ENCODE measurements at regions not wholly inside any gene's neighbourhood (a gene's known extent, or its start where the extent isn't known, plus 50 kb on each side); places are given as distances from the start of the nearest gene placed in this dataset.

DNA sequence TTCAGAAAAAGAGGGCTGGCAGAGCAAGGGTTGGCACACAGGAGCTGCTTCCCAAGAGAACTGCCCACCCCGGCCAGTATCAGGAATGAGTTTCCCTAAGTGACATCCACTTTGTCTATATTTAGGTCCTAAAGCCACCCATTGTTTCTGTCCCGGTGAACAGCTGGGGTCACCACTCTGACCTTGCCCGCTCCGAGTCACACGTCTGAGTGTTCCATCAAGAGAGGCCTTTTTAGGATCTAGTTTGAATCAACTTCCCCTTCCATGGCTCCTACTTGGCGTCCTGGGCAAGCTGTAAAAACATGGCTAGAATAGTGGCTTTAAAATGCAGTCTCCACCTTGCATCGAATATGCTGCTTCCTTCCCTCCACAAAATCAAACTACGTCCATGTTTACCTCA is 109.6 kb upstream of the ARHGEF3 start:
- TF ChIP-seq ZNF274 (IDR thresholded peaks at IDR 0.05; ENCODE audit: low read depth, low read length) (no peak), SP1 (IDR thresholded peaks at IDR 0.05; ENCODE audit: low read depth) (no peak), ZFX (IDR thresholded peaks at IDR 0.05) (no peak)
- TF ChIP-seq, protein P1, sequence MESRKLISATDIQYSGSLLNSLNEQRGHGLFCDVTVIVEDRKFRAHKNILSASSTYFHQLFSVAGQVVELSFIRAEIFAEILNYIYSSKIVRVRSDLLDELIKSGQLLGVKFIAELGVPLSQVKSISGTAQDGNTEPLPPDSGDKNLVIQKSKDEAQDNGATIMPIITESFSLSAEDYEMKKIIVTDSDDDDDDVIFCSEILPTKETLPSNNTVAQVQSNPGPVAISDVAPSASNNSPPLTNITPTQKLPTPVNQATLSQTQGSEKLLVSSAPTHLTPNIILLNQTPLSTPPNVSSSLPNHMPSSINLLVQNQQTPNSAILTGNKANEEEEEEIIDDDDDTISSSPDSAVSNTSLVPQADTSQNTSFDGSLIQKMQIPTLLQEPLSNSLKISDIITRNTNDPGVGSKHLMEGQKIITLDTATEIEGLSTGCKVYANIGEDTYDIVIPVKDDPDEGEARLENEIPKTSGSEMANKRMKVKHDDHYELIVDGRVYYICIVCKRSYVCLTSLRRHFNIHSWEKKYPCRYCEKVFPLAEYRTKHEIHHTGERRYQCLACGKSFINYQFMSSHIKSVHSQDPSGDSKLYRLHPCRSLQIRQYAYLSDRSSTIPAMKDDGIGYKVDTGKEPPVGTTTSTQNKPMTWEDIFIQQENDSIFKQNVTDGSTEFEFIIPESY (IDR thresholded peaks at IDR 0.05; ENCODE audit: extremely low read depth, insufficient replicate concordance, low read length), result no peak
- Histone ChIP-seq H3K36me3 (ENCODE audit: control insufficient read depth in 1 of 2, insufficient read depth in 2 of 2, low read length in 2 of 2) (no peaks in the 10 kb centered on the region), H3K9me3 (ENCODE audit: control insufficient read depth in 1 of 2, insufficient read depth in 1 of 2, low read depth in 1 of 2, low read length in 2 of 2) (no peaks in the 10 kb centered on the region), H3K9me2 (ENCODE audit: insufficient read depth) (no peaks in the 10 kb centered on the region), H3K9ac (ENCODE audit: low read length) (no peak overlapping the region), H3K79me2 (ENCODE audit: insufficient read depth, low read length) (no peaks in the 10 kb centered on the region), H3K4me1 (ENCODE audit: control insufficient read depth in 1 of 2, insufficient read depth in 2 of 2, low read length in 2 of 2) (no peaks in the 10 kb centered on the region), H4K20me1 (ENCODE audit: insufficient read depth) (no peaks in the 10 kb centered on the region), H3K27ac (ENCODE audit: low read depth, low read length) (no peak overlapping the region), H3K4me3 (replicated peaks in 1 of 2; ENCODE audit: low read depth in 1 of 2, low read length in 2 of 2) (no peak overlapping the region), H2AFZ (ENCODE audit: low read depth, low read length, poor library complexity, severe bottlenecking) (no peak overlapping the region), H3K4me2 (ENCODE audit: low read length) (no peak overlapping the region), H3K27me3 (ENCODE audit: insufficient read depth, low read length) (no peaks in the 10 kb centered on the region)
- RAD21 ChIA-PET (ENCODE audit: low non-redundant PET in 1 of 2, low total read pairs in 2 of 2, uncharacterized antibody in 2 of 2, unreplicated experiment in 2 of 2), result no interaction called here
- BruUV-seq (replicated peaks), result no TSS peak
- intact Hi-C loops (cut with micrococcal nuclease), result no loop called here
- POLR2A ChIA-PET, result no interaction called here
- CTCF ChIA-PET, result no interaction called here
- no peak for DNase-seq (ENCODE audit: low read depth, low spot score)
- ATAC-seq, result no peak

DNA sequence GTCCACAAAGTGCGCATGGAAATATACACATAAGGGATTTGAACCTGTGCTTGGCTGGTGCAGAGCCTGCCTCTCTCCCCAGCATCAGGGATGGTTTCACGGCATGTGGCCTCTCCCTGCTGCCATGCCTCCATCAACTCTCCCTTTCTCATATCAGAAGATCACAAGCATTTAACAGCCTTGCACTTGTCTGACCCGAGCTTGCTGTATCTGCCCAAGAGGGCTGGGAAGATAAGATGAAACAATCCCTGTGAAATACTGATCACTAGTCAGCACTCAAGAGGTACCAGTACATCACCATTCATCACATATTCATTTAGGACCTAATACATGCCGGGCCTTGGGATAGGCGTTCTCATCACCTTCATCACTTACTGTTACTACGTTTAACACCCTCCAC is 107.6 kb upstream of the ARHGEF3 start:
- POLR2A ChIA-PET, result no interaction called here
- no peak overlapping the region for H3K9ac ChIP-seq (ENCODE audit: low read length)
- H4K20me1 ChIP-seq (ENCODE audit: insufficient read depth), result no peaks in the 10 kb centered on the region
- H2AFZ ChIP-seq (ENCODE audit: low read depth, low read length, poor library complexity, severe bottlenecking), result no peak overlapping the region
- no peaks in the 10 kb centered on the region for H3K27me3 ChIP-seq (ENCODE audit: insufficient read depth, low read length)
- no peaks in the 10 kb centered on the region for H3K79me2 ChIP-seq (ENCODE audit: insufficient read depth, low read length)
- H3K36me3 ChIP-seq (ENCODE audit: control insufficient read depth in 1 of 2, insufficient read depth in 2 of 2, low read length in 2 of 2), result no peaks in the 10 kb centered on the region
- H3K9me3 ChIP-seq (ENCODE audit: control insufficient read depth in 1 of 2, insufficient read depth in 1 of 2, low read depth in 1 of 2, low read length in 2 of 2), result no peaks in the 10 kb centered on the region
- peaks cover 4 to 5% of the 10 kb centered on the region in 2 experiments; a peak in 2 of 4 replicates for H3K4me1 ChIP-seq (ENCODE audit: control insufficient read depth in 1 of 2, insufficient read depth in 2 of 2, low read length in 2 of 2)
- H3K4me3 ChIP-seq (replicated peaks in 1 of 2; ENCODE audit: low read depth in 1 of 2, low read length in 2 of 2), result no peak overlapping the region
- BruUV-seq (replicated peaks), result no TSS peak
- DNase-seq (ENCODE audit: low read depth, low spot score) (no peak), ATAC-seq (no peak)
- H3K27ac ChIP-seq (ENCODE audit: low read depth, low read length), result no peak overlapping the region
- RAD21 ChIA-PET (ENCODE audit: low non-redundant PET in 1 of 2, low total read pairs in 2 of 2, uncharacterized antibody in 2 of 2, unreplicated experiment in 2 of 2), result no interaction called here
- CTCF ChIA-PET, result no interaction called here
- TF ChIP-seq JUND (IDR thresholded peaks at IDR 0.05) (no peak), FOSL1 (IDR thresholded peaks at IDR 0.05; ENCODE audit: low read depth) (no peak), CEBPB (IDR thresholded peaks at IDR 0.05; ENCODE audit: low read depth) (no peak), EZH2 (IDR thresholded peaks at IDR 0.05) (no peak), SRF (IDR thresholded peaks at IDR 0.05; ENCODE audit: low read depth) (no peak), SP1 (IDR thresholded peaks at IDR 0.05; ENCODE audit: low read depth) (no peak), POLR2A (IDR thresholded peaks at IDR 0.05; ENCODE audit: borderline replicate concordance, extremely low read depth, insufficient read depth, insufficient read length) (no peak), EZH2phosphoT487 (IDR thresholded peaks at IDR 0.05; ENCODE audit: borderline replicate concordance) (no peak), ZNF274 (IDR thresholded peaks at IDR 0.05; ENCODE audit: low read depth, low read length) (no peak), YY1 (IDR thresholded peaks at IDR 0.05; ENCODE audit: extremely low read depth, insufficient replicate concordance, low read depth, low read length) (no peak), CBX3 (IDR thresholded peaks at IDR 0.05; ENCODE audit: low read depth) (no peak)
- TF ChIP-seq, protein P2, sequence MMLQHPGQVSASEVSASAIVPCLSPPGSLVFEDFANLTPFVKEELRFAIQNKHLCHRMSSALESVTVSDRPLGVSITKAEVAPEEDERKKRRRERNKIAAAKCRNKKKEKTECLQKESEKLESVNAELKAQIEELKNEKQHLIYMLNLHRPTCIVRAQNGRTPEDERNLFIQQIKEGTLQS (IDR thresholded peaks at IDR 0.05), result no peak
- TF ChIP-seq, protein P3, sequence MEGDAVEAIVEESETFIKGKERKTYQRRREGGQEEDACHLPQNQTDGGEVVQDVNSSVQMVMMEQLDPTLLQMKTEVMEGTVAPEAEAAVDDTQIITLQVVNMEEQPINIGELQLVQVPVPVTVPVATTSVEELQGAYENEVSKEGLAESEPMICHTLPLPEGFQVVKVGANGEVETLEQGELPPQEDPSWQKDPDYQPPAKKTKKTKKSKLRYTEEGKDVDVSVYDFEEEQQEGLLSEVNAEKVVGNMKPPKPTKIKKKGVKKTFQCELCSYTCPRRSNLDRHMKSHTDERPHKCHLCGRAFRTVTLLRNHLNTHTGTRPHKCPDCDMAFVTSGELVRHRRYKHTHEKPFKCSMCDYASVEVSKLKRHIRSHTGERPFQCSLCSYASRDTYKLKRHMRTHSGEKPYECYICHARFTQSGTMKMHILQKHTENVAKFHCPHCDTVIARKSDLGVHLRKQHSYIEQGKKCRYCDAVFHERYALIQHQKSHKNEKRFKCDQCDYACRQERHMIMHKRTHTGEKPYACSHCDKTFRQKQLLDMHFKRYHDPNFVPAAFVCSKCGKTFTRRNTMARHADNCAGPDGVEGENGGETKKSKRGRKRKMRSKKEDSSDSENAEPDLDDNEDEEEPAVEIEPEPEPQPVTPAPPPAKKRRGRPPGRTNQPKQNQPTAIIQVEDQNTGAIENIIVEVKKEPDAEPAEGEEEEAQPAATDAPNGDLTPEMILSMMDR (IDR thresholded peaks at IDR 0.05 in 2 of 3, conservative IDR thresholded peaks at IDR 0.05 in 1 of 3; ENCODE audit: borderline replicate concordance in 1 of 3, insufficient read depth in 1 of 3, low read depth in 2 of 3, low read length in 2 of 3), result no peak
- intact Hi-C loops (cut with micrococcal nuclease), result no loop called here
- no peak overlapping the region for H3K4me2 ChIP-seq (ENCODE audit: low read length)
- H3K9me2 ChIP-seq (ENCODE audit: insufficient read depth), result no peaks in the 10 kb centered on the region

All from HCT116 (cell line).